Spleen (tissue), 7 donors: ENCODE measurements at regions not wholly inside any gene's neighbourhood (a gene's known extent, or its start where the extent isn't known, plus 50 kb on each side); places are given as distances from the start of the nearest gene placed in this dataset.
"Not testable (repeated sequence)": the region's sequence is repeated elsewhere in the genome, so short reads cannot be mapped to it uniquely, and the experiment has no call there.

Source experiments
- CTCF ChIP-seq, 11 experiments: fragments of 200-600 bp in 7 of 11; fragments of 450-650 bp in 4 of 11; sonication (generic) in 4 of 11; IDR thresholded peaks in 8 of 11; conservative IDR thresholded peaks in 3 of 11; 1 replicate in 7 of 11; 2 replicates in 4 of 11; pipeline versions ENCODE4 v1.4.0 to v1.8.0; 2016 to 2021; ENCODE audit warnings: antibody characterized with exemption in 11 of 11, inconsistent platforms in 4 of 11, mild to moderate bottlenecking in 1 of 11
- POLR2A ChIP-seq, 3 donors: fragments of 450-650 bp; IDR thresholded peaks; one replicate each; pipeline ENCODE4 v1.5.1; 2017; ENCODE audit warnings: antibody characterized with exemption in 3 of 3, mild to moderate bottlenecking in 1 of 3
- POLR2AphosphoS5 ChIP-seq, 3 donors: sonication (generic); formaldehyde crosslinking; IDR thresholded peaks; one replicate each; pipeline ENCODE4 v1.5.1; 2017; ENCODE audit warnings: antibody characterized with exemption in 3 of 3
- donor health status: DM: no; HTN: no; CAD: no; lungs with moderate emphysema.
- donor health status: DM: no; HTN: no; CAD: no.
- donor health status: DM: no; HTN: no; CAD: no.

GRCh38 chr7:65105650-65106203 is 99.2 kb upstream of the ERV3-1 start:
- not testable (repeated sequence) for TF ChIP-seq POLR2A (IDR thresholded peaks at IDR 0.05); CTCF (IDR thresholded peaks at IDR 0.05 in 8 of 11, conservative IDR thresholded peaks at IDR 0.05 in 3 of 11); POLR2AphosphoS5 (IDR thresholded peaks at IDR 0.05)
